Kidney epithelial cell (primary cell): ENCODE measurements at regions not wholly inside any gene's neighbourhood (a gene's known extent, or its start where the extent isn't known, plus 50 kb on each side); places are given as distances from the start of the nearest gene placed in this dataset.

Experiments
- DNase-seq: peaks from one replicate; pipeline ENCODE4 v3.0.0-alpha.2; 2010; ENCODE audit warnings: low read depth
- H3K27me3 ChIP-seq: 2 replicates; pipeline ENCODE4 v1.6.0; 2011; ENCODE audit warnings: low read length; ENCODE audit not compliant: control insufficient read depth, insufficient read depth
- H3K36me3 ChIP-seq: 2 replicates; pipeline ENCODE4 v1.5.1; 2011; ENCODE audit warnings: low read length; ENCODE audit not compliant: control insufficient read depth, insufficient read depth
- H3K4me3 ChIP-seq: 2 replicates; pipeline ENCODE4 v1.5.1; 2011; ENCODE audit warnings: low read depth, mild to moderate bottlenecking, control low read depth, low read length
- TF ChIP-seq, protein P1 (sequence below): IDR thresholded peaks from 2 replicates; pipeline ENCODE4 v1.5.1; 2011; ENCODE audit warnings: mild to moderate bottlenecking, moderate library complexity, low read length, control low read depth, inconsistent platforms; ENCODE audit not compliant: insufficient read depth, poor library complexity, severe bottlenecking

DNA sequence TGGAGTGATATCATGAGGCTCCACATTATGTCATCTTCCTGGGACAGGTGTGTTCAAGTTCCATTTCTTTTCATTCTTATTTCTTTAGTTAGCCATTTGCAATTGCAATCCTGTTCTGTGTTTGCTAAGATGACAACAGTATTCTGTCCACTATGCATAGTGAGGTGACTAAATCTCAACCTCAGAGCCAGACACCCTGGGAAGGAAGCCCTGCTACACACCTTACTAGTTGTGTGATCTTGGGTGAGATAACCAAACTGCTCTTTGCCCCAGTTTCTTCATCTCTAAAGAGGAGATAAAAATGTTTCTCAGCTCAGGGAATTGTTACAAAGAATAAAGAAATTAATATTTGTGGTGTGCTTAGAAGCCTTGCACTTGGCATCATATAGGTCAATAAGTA, 215.1 kb upstream of the RPS23 start:
- TF ChIP-seq, protein P1, sequence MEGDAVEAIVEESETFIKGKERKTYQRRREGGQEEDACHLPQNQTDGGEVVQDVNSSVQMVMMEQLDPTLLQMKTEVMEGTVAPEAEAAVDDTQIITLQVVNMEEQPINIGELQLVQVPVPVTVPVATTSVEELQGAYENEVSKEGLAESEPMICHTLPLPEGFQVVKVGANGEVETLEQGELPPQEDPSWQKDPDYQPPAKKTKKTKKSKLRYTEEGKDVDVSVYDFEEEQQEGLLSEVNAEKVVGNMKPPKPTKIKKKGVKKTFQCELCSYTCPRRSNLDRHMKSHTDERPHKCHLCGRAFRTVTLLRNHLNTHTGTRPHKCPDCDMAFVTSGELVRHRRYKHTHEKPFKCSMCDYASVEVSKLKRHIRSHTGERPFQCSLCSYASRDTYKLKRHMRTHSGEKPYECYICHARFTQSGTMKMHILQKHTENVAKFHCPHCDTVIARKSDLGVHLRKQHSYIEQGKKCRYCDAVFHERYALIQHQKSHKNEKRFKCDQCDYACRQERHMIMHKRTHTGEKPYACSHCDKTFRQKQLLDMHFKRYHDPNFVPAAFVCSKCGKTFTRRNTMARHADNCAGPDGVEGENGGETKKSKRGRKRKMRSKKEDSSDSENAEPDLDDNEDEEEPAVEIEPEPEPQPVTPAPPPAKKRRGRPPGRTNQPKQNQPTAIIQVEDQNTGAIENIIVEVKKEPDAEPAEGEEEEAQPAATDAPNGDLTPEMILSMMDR: no peak
- no peak overlapping the region for H3K4me3 ChIP-seq
- no peaks in the 10 kb centered on the region for H3K27me3 ChIP-seq
- no peak for DNase-seq
- no peaks in the 10 kb centered on the region for H3K36me3 ChIP-seq

DNA sequence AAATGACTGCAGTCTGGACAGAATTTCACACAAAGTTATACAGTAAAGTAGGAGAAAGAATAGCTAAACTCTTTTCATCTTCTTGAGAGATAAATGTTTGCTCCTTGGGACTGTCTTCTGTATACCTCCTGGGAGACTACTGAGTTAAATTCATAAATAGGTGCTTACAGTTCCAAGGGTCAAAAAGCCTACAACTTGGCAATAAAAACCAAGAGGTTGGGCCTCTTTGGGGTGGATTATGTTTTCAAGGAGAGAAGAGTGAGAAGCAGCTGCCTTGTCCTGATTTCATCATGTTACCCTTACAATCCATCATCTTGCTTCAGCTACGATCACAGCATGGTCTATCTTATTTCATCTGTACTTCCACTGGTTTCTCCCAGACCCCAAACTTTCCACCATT, 213.2 kb upstream of the RPS23 start:
- H3K27me3 ChIP-seq: no peaks in the 10 kb centered on the region
- H3K36me3 ChIP-seq: no peaks in the 10 kb centered on the region
- TF ChIP-seq, protein P1: no peak
- H3K4me3 ChIP-seq: no peak overlapping the region
- no peak for DNase-seq

DNA sequence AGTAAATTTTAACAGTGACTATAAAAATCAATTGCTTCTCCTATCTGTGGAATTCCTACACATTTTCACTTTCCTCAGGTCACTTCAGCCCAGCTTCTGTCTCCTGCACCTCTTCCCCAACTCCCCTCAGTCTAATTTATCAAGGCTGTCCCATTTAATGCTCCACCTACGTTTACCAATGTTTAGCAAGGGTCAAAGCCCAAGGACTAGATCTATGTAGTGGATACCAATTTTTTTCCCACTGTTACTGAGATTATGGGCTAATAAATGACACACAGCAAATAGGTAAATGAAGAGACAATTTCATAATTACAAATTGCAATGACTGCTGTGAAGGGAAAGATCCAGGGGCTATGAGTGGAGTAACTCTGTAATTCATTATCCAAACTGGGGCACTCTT, 211.5 kb upstream of the RPS23 start:
- Histone ChIP-seq H3K27me3 (no peaks in the 10 kb centered on the region), H3K36me3 (no peaks in the 10 kb centered on the region), H3K4me3 (no peak overlapping the region)
- no peak for DNase-seq
- TF ChIP-seq, protein P1: no peak

DNA sequence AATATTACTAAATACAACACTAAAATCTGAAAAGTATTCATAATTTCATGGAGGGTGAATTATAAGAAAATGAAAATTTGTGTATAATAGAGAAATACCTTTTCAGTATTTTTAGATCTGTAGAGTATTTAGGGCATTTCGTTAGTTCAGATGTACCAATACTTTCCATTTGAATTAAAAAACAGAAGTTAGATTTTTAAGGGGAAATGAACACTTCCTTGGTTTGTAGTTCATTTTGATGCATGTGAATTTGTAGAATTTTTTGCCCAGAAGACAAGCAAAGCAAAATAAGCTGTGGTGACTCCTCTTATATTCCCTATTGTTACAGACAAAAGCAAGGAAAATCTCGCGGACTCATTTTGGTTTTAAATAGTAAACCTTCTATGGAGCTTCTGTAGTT, 209.0 kb upstream of the RPS23 start:
- Histone ChIP-seq H3K4me3 (no peak overlapping the region), H3K27me3 (no peaks in the 10 kb centered on the region), H3K36me3 (no peaks in the 10 kb centered on the region)
- no peak for DNase-seq
- TF ChIP-seq, protein P1: no peak

DNA sequence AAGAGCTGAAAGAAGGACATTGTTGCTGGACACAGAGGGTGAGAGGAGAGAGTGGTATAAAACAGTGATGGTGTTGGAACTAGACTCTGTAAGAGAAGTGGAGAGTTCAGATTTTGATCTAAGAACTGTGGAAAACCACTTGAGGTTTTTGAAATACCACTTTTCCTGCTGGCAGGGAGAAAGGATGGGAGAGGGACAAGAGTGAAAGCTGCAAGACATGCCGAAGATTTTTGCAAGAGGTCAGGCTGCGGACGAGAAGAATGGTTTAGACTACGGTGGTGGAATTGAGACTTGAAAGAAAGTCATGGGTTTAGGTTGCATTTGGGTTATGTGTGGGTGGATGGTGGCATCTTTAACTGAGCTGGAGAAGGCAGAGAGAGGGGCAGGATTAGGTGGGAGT, 202.2 kb upstream of the RPS23 start:
- no peaks in the 10 kb centered on the region for H3K36me3 ChIP-seq
- DNase-seq: no peak
- no peaks in the 10 kb centered on the region for H3K27me3 ChIP-seq
- TF ChIP-seq, protein P1: no peak
- H3K4me3 ChIP-seq: no peak overlapping the region

DNA sequence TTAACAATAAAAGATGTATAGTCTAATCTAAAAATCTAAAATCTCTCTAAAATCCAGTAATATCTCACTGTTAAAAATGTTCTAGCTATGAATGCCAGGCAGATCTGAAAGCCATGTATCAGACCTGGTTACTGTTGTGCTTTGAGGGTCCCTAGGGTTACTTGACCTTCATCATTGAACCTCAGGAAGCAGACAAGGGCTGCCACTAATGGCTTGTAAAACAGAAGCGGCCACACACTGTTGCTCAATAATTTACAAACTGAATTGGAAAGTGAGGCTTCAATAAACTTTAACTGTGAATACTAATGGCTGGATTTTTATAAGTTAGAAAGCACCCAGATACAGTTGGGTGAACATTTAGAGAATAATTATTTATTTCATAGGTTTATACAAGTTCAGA, 198.0 kb upstream of the RPS23 start:
- no peak for DNase-seq
- no peaks in the 10 kb centered on the region for H3K27me3 ChIP-seq
- H3K36me3 ChIP-seq: no peaks in the 10 kb centered on the region
- TF ChIP-seq, protein P1: no peak
- no peak overlapping the region for H3K4me3 ChIP-seq
